GM23338 (cell line): ENCODE measurements at regions not wholly inside any gene's neighbourhood (a gene's known extent, or its start where the extent isn't known, plus 50 kb on each side); places are given as distances from the start of the nearest gene placed in this dataset.
A peak's percentile ranks its signal among the peaks of the same experiment; 100 is the strongest.

ENCODE experiments used
- ATAC-seq: fragments of 200-7000 bp; cut with Tn5 transposase; 3 replicates; pipeline ENCODE4 v1.9.1; 2020
- DNase-seq: peaks from one replicate; pipeline ENCODE4 v3.0.0-alpha.2; 2015; ENCODE audit warnings: low spot score
- H2AFZ ChIP-seq: fragments of 200-600 bp; sonication (generic); 2 replicates; pipeline ENCODE4 v1.8.0; 2016; ENCODE audit warnings: antibody characterized with exemption, mild to moderate bottlenecking, moderate library complexity
- H3F3A ChIP-seq: fragments of 200-600 bp; sonication (generic); replicated peaks from 2 replicates; pipeline ENCODE4 v1.8.0; 2017; ENCODE audit warnings: antibody characterized with exemption, mixed run types, low read depth
- H3K27ac ChIP-seq: fragments of 200-600 bp; sonication (generic); 2 replicates; pipeline ENCODE4 v1.6.1; 2016; ENCODE audit warnings: low read depth
- H3K27me3 ChIP-seq: fragments of 200-600 bp; sonication (generic); 2 replicates; pipeline ENCODE4 v1.8.0; 2016; ENCODE audit warnings: mild to moderate bottlenecking, mixed run types, moderate library complexity; ENCODE audit not compliant: insufficient read depth
- H3K36me3 ChIP-seq: fragments of 200-600 bp; sonication (generic); 2 replicates; pipeline ENCODE4 v1.8.0; 2016; ENCODE audit warnings: mild to moderate bottlenecking; ENCODE audit not compliant: insufficient read depth
- H3K4me1 ChIP-seq: fragments of 200-600 bp; sonication (generic); 2 replicates; pipeline ENCODE4 v1.8.0; 2016; ENCODE audit warnings: mild to moderate bottlenecking, moderate library complexity; ENCODE audit not compliant: insufficient read depth
- H3K4me2 ChIP-seq: fragments of 200-600 bp; sonication (generic); 2 replicates; pipeline ENCODE4 v1.7.1; 2017; ENCODE audit warnings: mixed run types
- H3K4me3 ChIP-seq: fragments of 200-600 bp; sonication (generic); 2 replicates; pipeline ENCODE4 v1.6.1; 2016; ENCODE audit warnings: mixed run types
- H3K79me2 ChIP-seq: fragments of 200-600 bp; sonication (generic); replicated peaks from 2 replicates; pipeline ENCODE4 v1.8.0; 2017; ENCODE audit warnings: mild to moderate bottlenecking; ENCODE audit not compliant: insufficient read depth
- H3K9me2 ChIP-seq: fragments of 200-600 bp; sonication (generic); 2 replicates; pipeline ENCODE4 v1.8.0; 2017; ENCODE audit not compliant: insufficient read depth
- H4K20me1 ChIP-seq: fragments of 200-600 bp; sonication (generic); replicated peaks from 2 replicates; pipeline ENCODE4 v1.8.0; 2017; ENCODE audit warnings: mild to moderate bottlenecking; ENCODE audit not compliant: insufficient read depth
- H3K27ac Mint-ChIP-seq: 2 replicates; pipeline ENCODE4 v1.8.0; 2020; ENCODE audit warnings: inconsistent platforms, mild to moderate bottlenecking, moderate library complexity, mixed read lengths
- H3K27me3 Mint-ChIP-seq: 3 replicates; pipeline ENCODE4 v1.8.0; 2022; ENCODE audit warnings: low read depth, mild to moderate bottlenecking, moderate library complexity, mixed read lengths, inconsistent platforms; ENCODE audit not compliant: insufficient read depth, poor library complexity
- H3K36me3 Mint-ChIP-seq: 3 replicates; pipeline ENCODE4 v1.8.0; 2021; ENCODE audit warnings: low read depth, mild to moderate bottlenecking, inconsistent platforms, moderate library complexity, mixed read lengths
- H3K4me1 Mint-ChIP-seq: 3 replicates; pipeline ENCODE4 v1.8.0; 2020; ENCODE audit warnings: mild to moderate bottlenecking, inconsistent platforms, mixed read lengths
- H3K4me3 Mint-ChIP-seq: 3 replicates; pipeline ENCODE4 v1.8.0; 2021; ENCODE audit warnings: moderate library complexity, mild to moderate bottlenecking, inconsistent platforms, mixed read lengths
- H3K9me3 Mint-ChIP-seq: 3 replicates; pipeline ENCODE4 v1.8.0; 2020; ENCODE audit warnings: moderate library complexity, mild to moderate bottlenecking, inconsistent platforms, mixed read lengths
- CREB1 ChIP-seq: fragments of 250-450 bp; sonication (Bioruptor Pico); IDR thresholded peaks from 2 replicates; pipeline ENCODE4 v1.5.0; 2020; ENCODE audit warnings: low read depth, mild to moderate bottlenecking, moderate library complexity
- ETS1 ChIP-seq: IDR thresholded peaks from 2 replicates; pipeline ENCODE4 v1.6.1; 2016; ENCODE audit warnings: antibody characterized with exemption
- EZH2 ChIP-seq: fragments of 200-600 bp; sonication (generic); IDR thresholded peaks from one replicate; pipeline ENCODE4 v1.8.0; 2017; ENCODE audit warnings: antibody characterized with exemption, mild to moderate bottlenecking, low read depth; ENCODE audit not compliant: unreplicated experiment
- EZH2phosphoT487 ChIP-seq: fragments of 200-600 bp; sonication (generic); IDR thresholded peaks from one replicate; pipeline ENCODE4 v1.8.1; 2018; ENCODE audit warnings: antibody characterized with exemption; ENCODE audit not compliant: unreplicated experiment
- JUNB ChIP-seq: IDR thresholded peaks from one replicate; pipeline ENCODE4 v1.6.1; 2016; ENCODE audit warnings: antibody characterized with exemption; ENCODE audit not compliant: unreplicated experiment
- NANOG ChIP-seq: IDR thresholded peaks from 2 replicates; pipeline ENCODE4 v1.6.1; 2016; ENCODE audit warnings: antibody characterized with exemption, borderline replicate concordance
- POLR2AphosphoS5 ChIP-seq: IDR thresholded peaks from 2 replicates; pipeline ENCODE4 v1.6.1; 2016; ENCODE audit warnings: antibody characterized with exemption, low read depth
- STAT1 ChIP-seq: IDR thresholded peaks from one replicate; pipeline ENCODE4 v1.6.1; 2016; ENCODE audit warnings: antibody characterized with exemption; ENCODE audit not compliant: unreplicated experiment
- ZNF331 ChIP-seq: fragments of 250-450 bp; sonication (Bioruptor Pico); IDR thresholded peaks from 2 replicates; pipeline ENCODE4 v1.5.0; 2020; ENCODE audit warnings: low read depth, mild to moderate bottlenecking, moderate library complexity
- TF ChIP-seq, protein P1 (sequence below): IDR thresholded peaks from one replicate; pipeline ENCODE4 v1.6.1; 2018; ENCODE audit warnings: antibody characterized with exemption; ENCODE audit not compliant: unreplicated experiment

GRCh38 chr4:32025851-32026459 is 1305.8 kb downstream of the PCDH7 start:
- H3K27me3 Mint-ChIP-seq, result no peaks in the 10 kb centered on the region
- H3K4me2 ChIP-seq, result no peak overlapping the region
- H3K27ac Mint-ChIP-seq, result no peak overlapping the region
- H3F3A ChIP-seq, result no peaks in the 10 kb centered on the region
- peaks cover 21% of the 10 kb centered on the region for H3K4me1 Mint-ChIP-seq
- H3K27ac ChIP-seq, result no peak overlapping the region
- DNase-seq (peak; percentile 20), ATAC-seq (no peak)
- H3K79me2 ChIP-seq, result no peaks in the 10 kb centered on the region
- H4K20me1 ChIP-seq, result no peaks in the 10 kb centered on the region
- H3K4me3 ChIP-seq, result no peak overlapping the region
- no peaks in the 10 kb centered on the region for H3K27me3 ChIP-seq
- H3K36me3 ChIP-seq, result no peaks in the 10 kb centered on the region
- H3K9me3 Mint-ChIP-seq, result no peaks in the 10 kb centered on the region; the same call in 2 of the 3 replicates
- H3K36me3 Mint-ChIP-seq, result no peaks in the 10 kb centered on the region
- no peak overlapping the region for H3K4me3 Mint-ChIP-seq
- no peaks in the 10 kb centered on the region; the same call in 1 of the 2 replicates for H3K9me2 ChIP-seq
- 0 out of 2 replicates have a peak, but pooled peaks cover 7% of the 10 kb centered on the region for H3K4me1 ChIP-seq
- TF ChIP-seq, protein P1, sequence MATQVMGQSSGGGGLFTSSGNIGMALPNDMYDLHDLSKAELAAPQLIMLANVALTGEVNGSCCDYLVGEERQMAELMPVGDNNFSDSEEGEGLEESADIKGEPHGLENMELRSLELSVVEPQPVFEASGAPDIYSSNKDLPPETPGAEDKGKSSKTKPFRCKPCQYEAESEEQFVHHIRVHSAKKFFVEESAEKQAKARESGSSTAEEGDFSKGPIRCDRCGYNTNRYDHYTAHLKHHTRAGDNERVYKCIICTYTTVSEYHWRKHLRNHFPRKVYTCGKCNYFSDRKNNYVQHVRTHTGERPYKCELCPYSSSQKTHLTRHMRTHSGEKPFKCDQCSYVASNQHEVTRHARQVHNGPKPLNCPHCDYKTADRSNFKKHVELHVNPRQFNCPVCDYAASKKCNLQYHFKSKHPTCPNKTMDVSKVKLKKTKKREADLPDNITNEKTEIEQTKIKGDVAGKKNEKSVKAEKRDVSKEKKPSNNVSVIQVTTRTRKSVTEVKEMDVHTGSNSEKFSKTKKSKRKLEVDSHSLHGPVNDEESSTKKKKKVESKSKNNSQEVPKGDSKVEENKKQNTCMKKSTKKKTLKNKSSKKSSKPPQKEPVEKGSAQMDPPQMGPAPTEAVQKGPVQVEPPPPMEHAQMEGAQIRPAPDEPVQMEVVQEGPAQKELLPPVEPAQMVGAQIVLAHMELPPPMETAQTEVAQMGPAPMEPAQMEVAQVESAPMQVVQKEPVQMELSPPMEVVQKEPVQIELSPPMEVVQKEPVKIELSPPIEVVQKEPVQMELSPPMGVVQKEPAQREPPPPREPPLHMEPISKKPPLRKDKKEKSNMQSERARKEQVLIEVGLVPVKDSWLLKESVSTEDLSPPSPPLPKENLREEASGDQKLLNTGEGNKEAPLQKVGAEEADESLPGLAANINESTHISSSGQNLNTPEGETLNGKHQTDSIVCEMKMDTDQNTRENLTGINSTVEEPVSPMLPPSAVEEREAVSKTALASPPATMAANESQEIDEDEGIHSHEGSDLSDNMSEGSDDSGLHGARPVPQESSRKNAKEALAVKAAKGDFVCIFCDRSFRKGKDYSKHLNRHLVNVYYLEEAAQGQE, result no peak
- TF ChIP-seq CREB1 (CRISPR knock-in tag) (no peak), EZH2phosphoT487 (no peak), NANOG (no peak), ZNF331 (CRISPR knock-in tag) (no peak), EZH2 (no peak), JUNB (no peak), POLR2AphosphoS5 (no peak), STAT1 (no peak)
- H2AFZ ChIP-seq, result no peak overlapping the region

GRCh38 chr4:32030406-32030805 is 1310.2 kb downstream of the PCDH7 start:
- Histone ChIP-seq H3F3A (no peaks in the 10 kb centered on the region), H3K27me3 (no peaks in the 10 kb centered on the region), H4K20me1 (no peaks in the 10 kb centered on the region), H3K4me3 (no peak overlapping the region), H3K4me2 (no peak overlapping the region), H3K79me2 (no peaks in the 10 kb centered on the region), H3K36me3 (no peaks in the 10 kb centered on the region), H3K4me1 (0 out of 2 replicates have a peak, but pooled peaks cover 4% of the 10 kb centered on the region), H3K27ac (no peak overlapping the region), H2AFZ (no peak overlapping the region), H3K9me2 (no peaks in the 10 kb centered on the region; the same call in 1 of the 2 replicates)
- no peak overlapping the region for H3K27ac Mint-ChIP-seq
- DNase-seq (no peak), ATAC-seq (no peak)
- H3K4me3 Mint-ChIP-seq, result no peak overlapping the region
- H3K36me3 Mint-ChIP-seq, result no peaks in the 10 kb centered on the region
- no peaks in the 10 kb centered on the region for H3K27me3 Mint-ChIP-seq
- H3K9me3 Mint-ChIP-seq, result no peaks in the 10 kb centered on the region
- H3K4me1 Mint-ChIP-seq, result no peaks in the 10 kb centered on the region
- TF ChIP-seq NANOG (no peak), ETS1 (no peak), EZH2 (no peak), STAT1 (no peak)
